Stimulated activated CD4-positive, alpha-beta T cell treated with anti-CD3 and anti-CD28 coated beads, Interleukin-15, amount 100 ng/mL, for 24 hours (primary cell): ENCODE measurements at regions not wholly inside any gene's neighbourhood (a gene's known extent, or its start where the extent isn't known, plus 50 kb on each side); places are given as distances from the start of the nearest gene placed in this dataset.
"Not testable (repeated sequence)": the region's sequence is repeated elsewhere in the genome, so short reads cannot be mapped to it uniquely, and the experiment has no call there.

Source experiments
- DNase-seq: peaks from one replicate; pipeline ENCODE4 v3.0.0-alpha.2; 2020

- DNase-seq = no peak
These were observed 420.3 kb downstream of the GABRG2 start for GRCh38 chr5:162487528-162488525.

- DNase-seq = no peak
These were observed 428.7 kb downstream of the GABRG2 start for GRCh38 chr5:162496100-162496808.

GRCh38 chr5:162497455-162497854 is 429.9 kb downstream of the GABRG2 start:
- DNase-seq = no peak

- no peak for DNase-seq
These were observed 435.2 kb downstream of the GABRG2 start for GRCh38 chr5:162502780-162503179.

GRCh38 chr5:162503796-162504195 is 436.2 kb downstream of the GABRG2 start:
- no peak for DNase-seq

- no peak for DNase-seq
These were observed 445.5 kb downstream of the GABRG2 start for GRCh38 chr5:162512935-162513565.

- DNase-seq = no peak
These were observed 446.5 kb downstream of the GABRG2 start for GRCh38 chr5:162514116-162514515.

GRCh38 chr5:162520878-162521277 is 453.3 kb downstream of the GABRG2 start:
- no peak for DNase-seq

- no peak for DNase-seq
These were observed 461.6 kb downstream of the GABRG2 start for GRCh38 chr5:162529209-162529608.

GRCh38 chr5:162529886-162530285 is 462.3 kb downstream of the GABRG2 start:
- DNase-seq = no peak

- no peak for DNase-seq
These were observed 475.9 kb downstream of the GABRG2 start for GRCh38 chr5:162543437-162543836.

- no peak for DNase-seq
These were observed 477.3 kb downstream of the GABRG2 start for GRCh38 chr5:162544905-162545304.

GRCh38 chr5:162550236-162550635 is 482.7 kb downstream of the GABRG2 start:
- no peak for DNase-seq

GRCh38 chr5:162558120-162558519 is 490.5 kb downstream of the GABRG2 start:
- DNase-seq = no peak

- no peak for DNase-seq
These were observed 500.1 kb downstream of the GABRG2 start for GRCh38 chr5:162567644-162568043.

GRCh38 chr5:162573758-162574157 is 506.2 kb downstream of the GABRG2 start:
- DNase-seq = no peak

GRCh38 chr5:162591724-162592123 is 524.2 kb downstream of the GABRG2 start:
- no peak for DNase-seq

- no peak for DNase-seq
These were observed 526.3 kb downstream of the GABRG2 start for GRCh38 chr5:162593881-162594280.

GRCh38 chr5:162603443-162604070 is 536.0 kb downstream of the GABRG2 start:
- DNase-seq = no peak

- no peak for DNase-seq
These were observed 540.3 kb downstream of the GABRG2 start for GRCh38 chr5:162607879-162608278.

- not testable (repeated sequence) for DNase-seq
These were observed 554.2 kb downstream of the GABRG2 start for GRCh38 chr5:162621726-162622263.

- no peak for DNase-seq
These were observed 556.5 kb downstream of the GABRG2 start for GRCh38 chr5:162624110-162624509.

GRCh38 chr5:162637481-162637880 is 569.9 kb downstream of the GABRG2 start:
- no peak for DNase-seq
